ENCODE measurements at regions not wholly inside any gene's neighbourhood (a gene's known extent, or its start where the extent isn't known, plus 50 kb on each side); places are given as distances from the start of the nearest gene placed in this dataset.
"Not testable (repeated sequence)": the region's sequence is repeated elsewhere in the genome, so short reads cannot be mapped to it uniquely, and the experiment has no call there.

DNA sequence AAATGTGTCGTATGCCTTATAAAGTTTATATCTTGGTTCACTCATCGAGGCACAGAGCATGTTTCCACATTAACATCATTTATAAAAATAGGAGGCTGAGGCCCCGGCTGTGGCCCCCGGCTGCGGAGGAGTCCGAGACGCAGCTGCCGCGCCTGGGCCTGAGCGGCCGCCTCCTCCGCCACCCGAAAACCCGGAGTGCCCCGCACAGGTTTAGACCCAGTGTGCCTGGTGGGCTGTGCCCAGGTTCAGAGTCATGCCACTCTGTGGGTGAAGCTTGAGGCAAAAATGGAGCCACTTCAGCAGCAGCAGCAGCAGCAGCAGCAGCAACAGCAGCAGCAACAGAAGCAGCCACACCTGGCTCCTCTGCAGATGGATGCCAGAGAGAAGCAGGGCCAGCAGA lies 299.2 kb upstream of the ADGRL2 start:
- H3K4me3 ChIP-seq (ENCODE audit: insufficient read depth in 1 of 2, low read depth in 1 of 2, low read length in 2 of 2); H2BK120ac ChIP-seq (ENCODE audit: low read depth, low read length); H3K18ac ChIP-seq (ENCODE audit: low read depth in 1 of 2, low read length in 2 of 2); DNase-seq; H3K36me3 ChIP-seq (ENCODE audit: control insufficient read depth in 1 of 2, insufficient read depth in 2 of 2, low read depth in 1 of 2, low read length in 2 of 2); H3K27me3 ChIP-seq (ENCODE audit: control insufficient read depth in 1 of 2, insufficient read depth in 1 of 2, low read length in 2 of 2); H3K9me3 ChIP-seq (ENCODE audit: control insufficient read depth, low read length); H3K4me2 ChIP-seq (ENCODE audit: low read length, poor library complexity, severe bottlenecking); H3K27ac ChIP-seq (ENCODE audit: low read length, poor library complexity, severe bottlenecking); H3K23ac ChIP-seq (ENCODE audit: low read length in 2 of 2); H2BK12ac ChIP-seq (ENCODE audit: low read length in 2 of 2); H2AFZ ChIP-seq (ENCODE audit: low read depth, low read length); H3K4me1 ChIP-seq (ENCODE audit: control insufficient read depth, insufficient read depth, low read depth, low read length); H4K91ac ChIP-seq (ENCODE audit: low read length); H2BK15ac ChIP-seq (ENCODE audit: low read depth, poor library complexity, severe bottlenecking); H3K4ac ChIP-seq (ENCODE audit: low read depth in 1 of 2, low read length in 2 of 2); H3K9ac ChIP-seq (ENCODE audit: low read length); H3K79me1 ChIP-seq (replicated peaks; ENCODE audit: low read length, poor library complexity, severe bottlenecking); H4K8ac ChIP-seq (ENCODE audit: low read length); H3K14ac ChIP-seq (ENCODE audit: low read length in 2 of 2); H2AK5ac ChIP-seq (ENCODE audit: low read length, severe bottlenecking); H2BK5ac ChIP-seq (ENCODE audit: low read depth, low read length, poor library complexity, severe bottlenecking): not testable (repeated sequence)
- WGBS = 96% methylated on average over 15 of the region's 15 CpGs

DNA sequence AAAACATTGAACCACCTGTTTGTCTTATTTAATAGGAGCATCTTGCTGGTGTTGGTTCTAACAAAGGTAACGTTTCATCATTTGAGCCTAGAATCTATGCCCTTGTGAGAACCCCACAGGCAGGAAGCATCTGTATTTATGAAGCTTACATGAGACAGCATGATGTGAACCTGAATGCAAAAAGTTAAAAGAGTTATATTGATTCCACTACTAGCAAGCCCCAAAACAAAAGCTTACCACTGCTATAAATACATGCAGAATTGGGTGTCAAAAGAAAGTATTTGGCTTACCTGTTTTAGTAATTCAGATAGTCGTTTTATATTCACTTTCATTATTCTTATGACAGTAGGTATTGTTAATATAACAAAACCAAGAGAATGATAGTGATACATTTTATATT lies 301.2 kb upstream of the ADGRL2 start:
- Histone ChIP-seq H3K23ac (ENCODE audit: low read length in 2 of 2) (no peak overlapping the region), H4K8ac (ENCODE audit: low read length) (no peak overlapping the region), H2BK5ac (ENCODE audit: low read depth, low read length, poor library complexity, severe bottlenecking) (no peak overlapping the region), H3K9me3 (ENCODE audit: control insufficient read depth, low read length) (no peaks in the 10 kb centered on the region), H4K91ac (ENCODE audit: low read length) (no peak overlapping the region), H3K9ac (ENCODE audit: low read length) (no peak overlapping the region), H3K14ac (ENCODE audit: low read length in 2 of 2) (no peak overlapping the region), H3K4me3 (ENCODE audit: insufficient read depth in 1 of 2, low read depth in 1 of 2, low read length in 2 of 2) (no peak overlapping the region), H3K27me3 (ENCODE audit: control insufficient read depth in 1 of 2, insufficient read depth in 1 of 2, low read length in 2 of 2) (no peaks in the 10 kb centered on the region), H3K36me3 (ENCODE audit: control insufficient read depth in 1 of 2, insufficient read depth in 2 of 2, low read depth in 1 of 2, low read length in 2 of 2) (no peaks in the 10 kb centered on the region), H3K79me1 (replicated peaks; ENCODE audit: low read length, poor library complexity, severe bottlenecking) (no peaks in the 10 kb centered on the region), H3K27ac (ENCODE audit: low read length, poor library complexity, severe bottlenecking) (no peak overlapping the region), H3K4me1 (ENCODE audit: control insufficient read depth, insufficient read depth, low read depth, low read length) (no peaks in the 10 kb centered on the region), H2BK15ac (ENCODE audit: low read depth, poor library complexity, severe bottlenecking) (no peak overlapping the region), H2BK120ac (ENCODE audit: low read depth, low read length) (no peak overlapping the region), H3K4me2 (ENCODE audit: low read length, poor library complexity, severe bottlenecking) (no peak overlapping the region), H2AFZ (ENCODE audit: low read depth, low read length) (no peak overlapping the region), H2AK5ac (ENCODE audit: low read length, severe bottlenecking) (no peak overlapping the region), H2BK12ac (ENCODE audit: low read length in 2 of 2) (no peak overlapping the region), H3K4ac (ENCODE audit: low read depth in 1 of 2, low read length in 2 of 2) (no peak overlapping the region), H3K18ac (ENCODE audit: low read depth in 1 of 2, low read length in 2 of 2) (no peak overlapping the region)
- no peak for DNase-seq
- 78% methylated on average over 1 of the region's 2 CpGs for WGBS

GRCh38 chr1:81498471-81499462 lies 302.0 kb upstream of the ADGRL2 start:
- H3K79me1 ChIP-seq (replicated peaks; ENCODE audit: low read length, poor library complexity, severe bottlenecking) = no peaks in the 10 kb centered on the region
- H3K4me1 ChIP-seq (ENCODE audit: control insufficient read depth, insufficient read depth, low read depth, low read length) = no peaks in the 10 kb centered on the region
- H3K9ac ChIP-seq (ENCODE audit: low read length) = no peak overlapping the region
- H2AFZ ChIP-seq (ENCODE audit: low read depth, low read length) = no peak overlapping the region
- H3K9me3 ChIP-seq (ENCODE audit: control insufficient read depth, low read length) = no peaks in the 10 kb centered on the region
- H4K8ac ChIP-seq (ENCODE audit: low read length) = no peak overlapping the region
- no peak overlapping the region for H2BK12ac ChIP-seq (ENCODE audit: low read length in 2 of 2)
- no peak overlapping the region for H3K4me3 ChIP-seq (ENCODE audit: insufficient read depth in 1 of 2, low read depth in 1 of 2, low read length in 2 of 2)
- no peak for DNase-seq
- H3K36me3 ChIP-seq (ENCODE audit: control insufficient read depth in 1 of 2, insufficient read depth in 2 of 2, low read depth in 1 of 2, low read length in 2 of 2) = no peaks in the 10 kb centered on the region
- no peak overlapping the region for H3K23ac ChIP-seq (ENCODE audit: low read length in 2 of 2)
- no peaks in the 10 kb centered on the region for H3K27me3 ChIP-seq (ENCODE audit: control insufficient read depth in 1 of 2, insufficient read depth in 1 of 2, low read length in 2 of 2)
- no peak overlapping the region for H3K27ac ChIP-seq (ENCODE audit: low read length, poor library complexity, severe bottlenecking)
- H2BK15ac ChIP-seq (ENCODE audit: low read depth, poor library complexity, severe bottlenecking) = no peak overlapping the region
- no peak overlapping the region for H3K4ac ChIP-seq (ENCODE audit: low read depth in 1 of 2, low read length in 2 of 2)
- H2AK5ac ChIP-seq (ENCODE audit: low read length, severe bottlenecking) = no peak overlapping the region
- no peak overlapping the region for H2BK120ac ChIP-seq (ENCODE audit: low read depth, low read length)
- WGBS = 77% methylated on average over 3 of the region's 5 CpGs
- no peak overlapping the region for H3K18ac ChIP-seq (ENCODE audit: low read depth in 1 of 2, low read length in 2 of 2)
- no peak overlapping the region for H3K4me2 ChIP-seq (ENCODE audit: low read length, poor library complexity, severe bottlenecking)
- H3K14ac ChIP-seq (ENCODE audit: low read length in 2 of 2) = no peak overlapping the region
- H2BK5ac ChIP-seq (ENCODE audit: low read depth, low read length, poor library complexity, severe bottlenecking) = no peak overlapping the region
- H4K91ac ChIP-seq (ENCODE audit: low read length) = no peak overlapping the region

GRCh38 chr1:81496349-81496748 lies 304.4 kb upstream of the ADGRL2 start:
- no peak overlapping the region for H3K14ac ChIP-seq (ENCODE audit: low read length in 2 of 2)
- no peak overlapping the region for H2BK5ac ChIP-seq (ENCODE audit: low read depth, low read length, poor library complexity, severe bottlenecking)
- no peaks in the 10 kb centered on the region for H3K79me1 ChIP-seq (replicated peaks; ENCODE audit: low read length, poor library complexity, severe bottlenecking)
- H3K4me2 ChIP-seq (ENCODE audit: low read length, poor library complexity, severe bottlenecking) = no peak overlapping the region
- H2BK120ac ChIP-seq (ENCODE audit: low read depth, low read length) = no peak overlapping the region
- no peak overlapping the region for H2BK15ac ChIP-seq (ENCODE audit: low read depth, poor library complexity, severe bottlenecking)
- no peak overlapping the region for H2BK12ac ChIP-seq (ENCODE audit: low read length in 2 of 2)
- H3K18ac ChIP-seq (ENCODE audit: low read depth in 1 of 2, low read length in 2 of 2) = no peak overlapping the region
- H3K4me3 ChIP-seq (ENCODE audit: insufficient read depth in 1 of 2, low read depth in 1 of 2, low read length in 2 of 2) = no peak overlapping the region
- H3K23ac ChIP-seq (ENCODE audit: low read length in 2 of 2) = no peak overlapping the region
- no peak overlapping the region for H4K91ac ChIP-seq (ENCODE audit: low read length)
- no peaks in the 10 kb centered on the region for H3K4me1 ChIP-seq (ENCODE audit: control insufficient read depth, insufficient read depth, low read depth, low read length)
- no peak overlapping the region for H4K8ac ChIP-seq (ENCODE audit: low read length)
- H3K27me3 ChIP-seq (ENCODE audit: control insufficient read depth in 1 of 2, insufficient read depth in 1 of 2, low read length in 2 of 2) = no peaks in the 10 kb centered on the region
- DNase-seq = no peak
- H2AFZ ChIP-seq (ENCODE audit: low read depth, low read length) = no peak overlapping the region
- WGBS = 100% methylated on average over 1 of the region's 2 CpGs
- no peaks in the 10 kb centered on the region for H3K36me3 ChIP-seq (ENCODE audit: control insufficient read depth in 1 of 2, insufficient read depth in 2 of 2, low read depth in 1 of 2, low read length in 2 of 2)
- no peak overlapping the region for H2AK5ac ChIP-seq (ENCODE audit: low read length, severe bottlenecking)
- H3K9me3 ChIP-seq (ENCODE audit: control insufficient read depth, low read length) = no peaks in the 10 kb centered on the region
- H3K4ac ChIP-seq (ENCODE audit: low read depth in 1 of 2, low read length in 2 of 2) = no peak overlapping the region
- no peak overlapping the region for H3K27ac ChIP-seq (ENCODE audit: low read length, poor library complexity, severe bottlenecking)
- H3K9ac ChIP-seq (ENCODE audit: low read length) = no peak overlapping the region

Data from mesenchymal stem cell (in vitro differentiated cells and primary cell).